Stimulated activated CD4-positive, alpha-beta T cell treated with anti-CD3 and anti-CD28 coated beads, Interleukin-4, amount 100 ng/mL, for 4 hours (primary cell): ENCODE measurements at regions not wholly inside any gene's neighbourhood (a gene's known extent, or its start where the extent isn't known, plus 50 kb on each side); places are given as distances from the start of the nearest gene placed in this dataset.

Experiments used
- DNase-seq, 2 experiments: peaks; one replicate each; pipeline ENCODE4 v3.0.0-alpha.2; 2020

- no peak for DNase-seq
These were observed 92.2 kb downstream of the TEX51 start for GRCh38 chr2:126990605-126991532.

- DNase-seq, result no peak
These were observed 95.7 kb downstream of the TEX51 start for GRCh38 chr2:126994340-126994777.

- DNase-seq, result no peak
These were observed 97.1 kb downstream of the TEX51 start for GRCh38 chr2:126995621-126996377.

DNA sequence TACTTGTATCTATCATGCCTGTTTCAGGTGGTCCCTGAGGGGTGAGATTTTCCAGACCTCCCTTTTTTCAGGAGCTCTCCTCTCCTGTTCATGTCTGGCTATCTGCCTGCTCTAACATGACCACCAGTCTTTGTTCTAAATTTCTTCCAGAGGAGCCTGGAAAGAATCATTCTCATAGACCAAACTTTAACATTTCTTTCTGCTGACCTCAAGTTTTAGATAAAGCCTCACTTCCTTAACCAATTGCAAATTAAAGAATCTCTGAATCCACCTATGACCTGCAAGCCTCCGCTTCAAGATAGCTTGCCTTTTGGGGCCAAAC is 97.6 kb downstream of the TEX51 start:
- no peak for DNase-seq
